GM21360 (cell line): ENCODE measurements at regions not wholly inside any gene's neighbourhood (a gene's known extent, or its start where the extent isn't known, plus 50 kb on each side); places are given as distances from the start of the nearest gene placed in this dataset.

Experiments used
- ATAC-seq: cut with Tn5 transposase; IDR thresholded peaks from one replicate; pipeline ENCODE4 v1.9.1; 2021; ENCODE audit warnings: mild to moderate bottlenecking, moderate library complexity; ENCODE audit not compliant: unreplicated experiment

- ATAC-seq = no peak
Observed at GRCh38 chr5:92470770-92471169, 1087.7 kb upstream of the ARRDC3 start.

DNA sequence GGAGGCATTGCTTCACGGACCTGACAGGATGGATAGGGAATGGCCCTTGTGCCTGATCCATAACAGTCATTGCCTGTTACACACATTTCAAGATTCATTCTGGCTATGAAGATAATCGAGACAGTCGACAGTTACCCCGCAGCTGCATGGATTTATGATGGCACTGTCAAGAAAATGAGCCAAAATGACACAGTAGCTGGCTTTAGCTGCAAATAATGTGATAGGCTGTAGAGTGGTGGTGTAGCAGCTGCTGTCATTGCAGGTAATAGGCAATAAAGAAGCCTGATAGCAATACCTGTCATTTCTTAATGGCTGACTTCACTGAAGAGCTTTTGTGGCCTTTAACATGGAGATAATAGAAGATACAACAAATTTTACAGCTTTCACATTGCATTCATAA, 1085.2 kb upstream of the ARRDC3 start:
- ATAC-seq = no peak

GRCh38 chr5:92467695-92468094, 1084.6 kb upstream of the ARRDC3 start:
- ATAC-seq = no peak

GRCh38 chr5:92460505-92460904, 1077.4 kb upstream of the ARRDC3 start:
- ATAC-seq = no peak

DNA sequence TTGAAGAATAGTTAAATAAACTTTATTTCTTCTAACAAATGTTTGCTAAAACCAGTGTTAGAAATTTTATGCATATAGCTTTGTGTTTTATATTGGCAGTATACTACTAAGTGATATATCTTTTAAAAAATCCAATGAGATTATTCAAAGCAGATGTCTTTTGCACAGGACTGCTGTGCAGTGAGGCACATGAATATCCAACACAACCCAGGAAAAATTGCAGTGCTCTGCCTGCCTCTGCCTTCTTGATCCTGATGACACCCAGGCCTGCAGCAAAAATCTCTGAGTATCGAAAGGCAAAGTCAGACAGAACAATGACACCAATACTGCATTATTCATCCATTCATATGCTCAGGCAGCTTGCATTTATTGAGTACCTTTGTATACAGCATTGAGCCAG, 1076.5 kb upstream of the ARRDC3 start:
- ATAC-seq = no peak

DNA sequence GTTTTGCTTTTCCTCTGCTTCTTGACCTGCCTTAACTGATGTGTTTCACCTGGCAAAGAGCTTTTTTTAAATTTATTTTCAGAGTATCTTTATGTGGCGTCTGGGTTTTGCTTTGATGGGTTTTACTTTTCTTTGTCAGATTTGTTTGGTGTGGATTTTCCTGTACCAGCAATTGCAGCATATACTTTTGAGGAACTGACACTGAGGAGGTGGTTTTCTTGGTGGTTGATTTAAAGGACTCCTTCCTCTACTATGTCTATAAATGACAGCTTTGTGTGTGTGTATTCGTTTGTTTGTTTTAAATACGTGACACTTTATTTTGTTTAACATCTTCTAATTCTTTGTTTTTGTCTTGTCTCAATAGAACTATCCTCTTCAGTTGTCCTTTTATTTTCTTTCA, 1071.9 kb upstream of the ARRDC3 start:
- peak; percentile 99 for ATAC-seq

- no peak for ATAC-seq
Observed at GRCh38 chr5:92444888-92445287, 1061.8 kb upstream of the ARRDC3 start.

- ATAC-seq = no peak
Observed at GRCh38 chr5:92435781-92436180, 1052.7 kb upstream of the ARRDC3 start.

GRCh38 chr5:92429646-92430045, 1046.5 kb upstream of the ARRDC3 start:
- ATAC-seq = no peak

GRCh38 chr5:92428415-92428814, 1045.3 kb upstream of the ARRDC3 start:
- no peak for ATAC-seq

DNA sequence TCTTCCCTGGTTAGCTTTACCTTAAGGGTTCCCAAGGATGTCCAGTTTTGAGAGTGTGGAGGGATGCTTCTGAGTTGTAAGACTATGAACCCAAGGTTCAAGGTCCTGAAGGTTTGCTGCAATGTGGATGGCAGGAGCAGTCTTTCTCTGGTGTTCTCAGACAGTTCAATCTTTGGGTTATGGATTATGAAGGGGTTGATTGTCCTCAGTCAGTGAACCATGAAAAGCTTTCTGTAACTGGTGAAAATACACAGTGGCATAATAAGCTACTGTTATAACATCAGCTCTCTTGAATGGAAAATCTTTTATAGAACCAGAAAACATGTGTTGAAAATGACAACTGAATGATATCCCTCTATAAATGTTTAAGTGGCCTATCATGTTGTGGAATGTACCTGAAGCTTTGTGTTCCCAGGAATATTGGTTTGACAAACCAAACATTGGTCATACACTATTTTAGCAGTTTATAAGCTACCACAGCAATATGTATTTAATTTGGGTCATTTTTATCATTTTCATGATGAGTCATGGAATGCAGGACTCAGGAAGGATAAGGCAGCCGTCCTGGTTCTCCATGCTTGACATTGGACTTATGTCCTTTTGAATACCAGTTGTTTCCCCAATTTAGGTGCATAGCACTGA, 1041.8 kb upstream of the ARRDC3 start:
- ATAC-seq = no peak

DNA sequence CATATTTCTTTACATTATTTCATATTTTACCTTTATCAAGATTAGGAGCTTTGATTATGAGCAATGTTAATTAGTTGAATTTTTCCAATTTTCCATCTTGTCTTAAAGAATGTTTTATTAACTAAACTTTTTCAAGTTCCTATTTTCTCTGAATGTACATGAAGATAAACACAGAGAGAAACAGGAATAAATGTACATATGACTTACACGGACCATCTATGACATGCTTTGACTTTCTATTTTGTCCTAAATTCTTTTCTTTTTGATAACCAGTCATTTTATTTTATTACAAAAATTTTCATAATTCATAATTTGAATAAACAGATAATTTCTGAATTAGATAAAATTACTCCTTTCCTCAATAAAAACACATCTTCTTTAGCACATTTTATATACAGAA, 1038.8 kb upstream of the ARRDC3 start:
- no peak for ATAC-seq

GRCh38 chr5:92421196-92421595, 1038.1 kb upstream of the ARRDC3 start:
- no peak for ATAC-seq

GRCh38 chr5:92419261-92419660, 1036.1 kb upstream of the ARRDC3 start:
- no peak for ATAC-seq

DNA sequence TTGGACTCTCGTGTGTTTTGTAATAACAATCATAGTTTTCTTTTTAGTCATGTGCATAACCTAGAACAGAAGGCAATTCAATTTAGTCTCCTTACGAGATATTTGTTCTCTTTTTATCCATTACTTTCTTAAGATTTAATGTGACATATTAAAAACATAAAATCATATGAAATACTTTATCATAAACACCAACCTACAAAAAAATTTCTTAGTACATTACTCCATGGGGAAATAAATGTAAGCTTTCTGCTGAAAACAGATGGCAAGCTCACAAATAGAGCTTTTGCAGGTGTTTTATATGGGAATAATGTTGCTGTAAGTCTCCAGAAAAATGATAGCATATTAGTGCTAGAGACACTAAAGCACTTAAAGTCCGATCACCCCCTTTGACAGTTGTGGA, 1035.2 kb upstream of the ARRDC3 start:
- ATAC-seq = no peak

DNA sequence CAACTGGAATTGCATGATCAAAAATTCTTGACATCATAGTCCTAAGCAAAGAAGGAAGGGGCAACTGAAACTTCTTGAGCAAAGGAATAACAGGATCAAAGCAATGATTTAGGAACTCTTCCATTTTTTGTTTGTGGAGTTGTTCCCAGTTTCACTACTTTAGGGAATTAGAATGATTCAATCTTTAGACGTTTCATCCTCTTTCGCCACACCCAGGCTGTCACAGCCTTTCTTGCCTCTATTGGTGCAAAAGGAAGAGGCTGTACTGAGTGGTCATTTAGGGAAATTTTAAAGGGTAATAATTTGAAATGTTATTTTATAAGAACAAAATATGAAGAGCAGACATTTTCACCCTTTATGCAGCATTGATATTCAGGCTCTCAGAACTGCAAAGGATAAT, 1026.0 kb upstream of the ARRDC3 start:
- ATAC-seq = no peak

GRCh38 chr5:92402956-92403702, 1020.0 kb upstream of the ARRDC3 start:
- ATAC-seq = no peak

DNA sequence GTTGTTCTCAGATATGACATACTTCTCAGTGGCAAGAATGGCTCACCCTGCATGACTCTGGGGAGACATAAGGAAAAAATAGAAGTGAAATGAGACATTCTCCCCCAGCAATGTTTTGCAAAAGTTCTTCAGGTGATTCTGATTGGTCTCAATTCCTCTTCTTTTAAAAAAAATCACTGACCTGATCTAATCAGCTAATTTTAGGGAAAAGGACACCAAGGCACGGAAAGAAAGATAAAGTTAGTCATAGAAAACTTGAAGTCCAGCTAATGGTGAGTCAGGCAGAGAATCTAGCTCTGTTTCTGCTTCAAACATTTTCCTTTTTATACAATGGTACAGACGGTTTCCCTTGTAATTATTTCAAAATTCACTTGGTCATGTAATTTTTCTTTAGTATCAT, 1018.9 kb upstream of the ARRDC3 start:
- ATAC-seq = no peak

GRCh38 chr5:92401492-92401891, 1018.4 kb upstream of the ARRDC3 start:
- ATAC-seq = no peak

DNA sequence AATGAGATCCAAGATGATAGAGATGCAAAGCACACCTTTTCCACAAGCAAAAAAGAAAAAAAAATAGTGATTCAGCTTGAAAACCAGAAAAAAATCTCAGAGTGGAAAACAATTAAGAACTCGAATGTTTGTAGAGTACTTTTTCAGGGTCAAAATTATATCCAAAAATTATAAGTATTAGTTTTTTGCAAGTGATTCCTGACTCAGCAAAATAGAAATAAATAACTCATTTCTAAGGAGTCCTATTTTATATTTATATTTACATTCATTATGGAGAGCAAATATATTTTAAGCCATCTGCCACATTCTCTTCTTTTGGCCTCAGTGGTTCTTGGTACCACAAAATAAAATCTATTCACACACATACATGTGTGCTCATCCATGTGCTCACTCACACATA, 1011.8 kb upstream of the ARRDC3 start:
- no peak for ATAC-seq

GRCh38 chr5:92390657-92391056, 1007.5 kb upstream of the ARRDC3 start:
- no peak for ATAC-seq

DNA sequence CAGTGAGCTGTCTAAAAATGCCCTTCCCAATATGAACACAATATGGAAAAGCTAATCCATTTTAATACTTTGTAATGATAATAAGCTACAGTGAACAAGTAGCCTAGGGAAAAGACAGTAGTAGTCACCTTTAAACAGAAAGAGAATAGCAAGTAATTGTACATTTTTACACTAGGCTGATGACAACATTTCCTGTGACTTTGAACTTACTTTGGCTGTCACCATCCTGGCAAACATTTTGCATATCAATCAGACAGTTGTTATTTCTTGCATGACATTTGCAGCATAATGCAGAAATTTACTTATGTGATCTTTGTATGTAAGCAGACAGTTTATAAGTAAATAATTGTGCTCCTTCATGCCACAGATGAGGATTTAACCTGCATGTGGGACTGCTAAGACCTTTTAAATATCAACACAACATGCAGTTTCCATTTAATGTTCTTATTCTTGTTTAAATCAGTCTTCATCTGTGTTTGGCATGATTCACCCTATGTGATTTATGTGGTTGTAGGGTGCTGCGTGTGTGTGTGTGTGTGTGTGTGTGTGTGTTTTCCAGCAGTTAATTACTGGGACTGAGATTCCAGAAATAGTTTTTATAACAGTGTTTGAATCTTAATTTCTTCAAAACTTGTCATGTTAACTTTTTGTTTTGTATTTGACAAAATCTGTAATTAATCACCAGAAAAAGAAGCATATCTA, 997.1 kb upstream of the ARRDC3 start:
- ATAC-seq = no peak
